GM06990 (cell line): ENCODE measurements at regions not wholly inside any gene's neighbourhood (a gene's known extent, or its start where the extent isn't known, plus 50 kb on each side); places are given as distances from the start of the nearest gene placed in this dataset.

Experiments
- DNase-seq: peaks from one replicate; pipeline ENCODE4 v3.0.0-alpha.2; 2011; ENCODE audit not compliant: insufficient read length; ENCODE audit errors: extremely low read depth
- H3K27me3 ChIP-seq: replicated peaks from 2 replicates; pipeline ENCODE4 v1.6.0; 2011; ENCODE audit warnings: low read length; ENCODE audit not compliant: control insufficient read depth, insufficient read depth
- H3K36me3 ChIP-seq: 2 replicates; pipeline ENCODE4 v1.5.1; 2011; ENCODE audit warnings: low read length; ENCODE audit not compliant: control insufficient read depth, insufficient read depth
- H3K4me3 ChIP-seq: replicated peaks from 2 replicates; pipeline ENCODE4 v1.5.1; 2011; ENCODE audit warnings: low read depth, mild to moderate bottlenecking, control low read depth, low read length
- TF ChIP-seq, protein P1 (sequence below): IDR thresholded peaks from 2 replicates; pipeline ENCODE4 v1.5.1; 2011; ENCODE audit warnings: low read length, control low read depth, mild to moderate bottlenecking, inconsistent platforms; ENCODE audit not compliant: insufficient read depth, poor library complexity, severe bottlenecking

- H3K36me3 ChIP-seq, result no peaks in the 10 kb centered on the region
- TF ChIP-seq, protein P1, sequence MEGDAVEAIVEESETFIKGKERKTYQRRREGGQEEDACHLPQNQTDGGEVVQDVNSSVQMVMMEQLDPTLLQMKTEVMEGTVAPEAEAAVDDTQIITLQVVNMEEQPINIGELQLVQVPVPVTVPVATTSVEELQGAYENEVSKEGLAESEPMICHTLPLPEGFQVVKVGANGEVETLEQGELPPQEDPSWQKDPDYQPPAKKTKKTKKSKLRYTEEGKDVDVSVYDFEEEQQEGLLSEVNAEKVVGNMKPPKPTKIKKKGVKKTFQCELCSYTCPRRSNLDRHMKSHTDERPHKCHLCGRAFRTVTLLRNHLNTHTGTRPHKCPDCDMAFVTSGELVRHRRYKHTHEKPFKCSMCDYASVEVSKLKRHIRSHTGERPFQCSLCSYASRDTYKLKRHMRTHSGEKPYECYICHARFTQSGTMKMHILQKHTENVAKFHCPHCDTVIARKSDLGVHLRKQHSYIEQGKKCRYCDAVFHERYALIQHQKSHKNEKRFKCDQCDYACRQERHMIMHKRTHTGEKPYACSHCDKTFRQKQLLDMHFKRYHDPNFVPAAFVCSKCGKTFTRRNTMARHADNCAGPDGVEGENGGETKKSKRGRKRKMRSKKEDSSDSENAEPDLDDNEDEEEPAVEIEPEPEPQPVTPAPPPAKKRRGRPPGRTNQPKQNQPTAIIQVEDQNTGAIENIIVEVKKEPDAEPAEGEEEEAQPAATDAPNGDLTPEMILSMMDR, result no peak
- no peak for DNase-seq
- no peaks in the 10 kb centered on the region for H3K27me3 ChIP-seq
- no peak overlapping the region for H3K4me3 ChIP-seq
These were observed 568.5 kb upstream of the SOX11 start for GRCh38 chr2:5123582-5124196.

- TF ChIP-seq, protein P1, result no peak
- Histone ChIP-seq H3K4me3 (no peak overlapping the region), H3K27me3 (no peaks in the 10 kb centered on the region), H3K36me3 (no peaks in the 10 kb centered on the region)
- DNase-seq, result no peak
These were observed 567.0 kb upstream of the SOX11 start for GRCh38 chr2:5125017-5125730.

- no peak for DNase-seq
- no peaks in the 10 kb centered on the region for H3K27me3 ChIP-seq
- TF ChIP-seq, protein P1, result no peak
- H3K36me3 ChIP-seq, result no peaks in the 10 kb centered on the region
- H3K4me3 ChIP-seq, result no peak overlapping the region
These were observed 559.9 kb upstream of the SOX11 start for GRCh38 chr2:5132281-5132680.

GRCh38 chr2:5140347-5140746, 551.8 kb upstream of the SOX11 start:
- no peaks in the 10 kb centered on the region for H3K36me3 ChIP-seq
- no peak for DNase-seq
- H3K27me3 ChIP-seq, result no peaks in the 10 kb centered on the region
- no peak overlapping the region for H3K4me3 ChIP-seq
- TF ChIP-seq, protein P1, result no peak

GRCh38 chr2:5144159-5144558, 548.0 kb upstream of the SOX11 start:
- H3K36me3 ChIP-seq, result no peaks in the 10 kb centered on the region
- no peaks in the 10 kb centered on the region for H3K27me3 ChIP-seq
- DNase-seq, result no peak
- TF ChIP-seq, protein P1, result no peak
- H3K4me3 ChIP-seq, result no peak overlapping the region
